ENCODE measurements at regions not wholly inside any gene's neighbourhood (a gene's known extent, or its start where the extent isn't known, plus 50 kb on each side); places are given as distances from the start of the nearest gene placed in this dataset.
"Not testable (repeated sequence)": the region's sequence is repeated elsewhere in the genome, so short reads cannot be mapped to it uniquely, and the experiment has no call there.

DNA sequence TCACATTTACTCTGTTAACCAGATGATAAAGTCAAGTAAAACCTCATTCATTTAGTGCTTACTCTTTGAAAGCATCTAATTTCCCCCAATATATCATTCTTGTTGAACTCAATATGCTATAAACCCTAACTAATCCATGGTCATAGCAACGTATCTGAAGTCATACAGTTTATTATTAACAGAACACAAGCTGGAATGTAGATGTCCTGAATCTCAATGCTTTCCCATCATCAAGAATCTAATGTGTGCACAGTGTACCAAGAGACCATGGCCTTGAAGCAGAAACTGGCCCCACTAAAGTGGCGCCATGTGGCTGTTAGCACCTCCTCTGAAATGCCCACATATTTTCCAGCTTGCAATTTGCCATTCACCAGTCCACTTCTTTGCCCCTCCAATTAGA is 245.8 kb downstream of the SOX9 start:
- DNase-seq (ENCODE audit: low spot score) = no peak

DNA sequence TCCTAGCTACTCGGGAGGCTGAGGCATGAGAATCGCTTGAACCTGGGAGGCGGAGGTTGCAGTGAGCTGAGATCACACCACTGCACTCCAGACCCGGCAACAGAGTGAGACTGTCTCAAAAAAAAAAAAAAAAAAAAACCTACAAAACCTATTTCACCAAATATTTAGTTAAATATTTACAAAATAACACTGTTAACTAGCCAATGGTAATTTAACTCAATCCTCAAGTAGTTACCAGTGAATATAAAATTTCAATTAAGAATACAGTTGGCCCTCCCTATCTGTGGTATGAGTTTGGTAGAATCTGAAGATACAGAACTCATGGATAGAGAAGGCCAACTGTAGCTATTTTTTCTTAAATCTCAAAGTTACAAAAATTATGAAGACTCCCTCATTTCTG is 247.4 kb downstream of the SOX9 start:
- no peak for DNase-seq (ENCODE audit: low spot score)

DNA sequence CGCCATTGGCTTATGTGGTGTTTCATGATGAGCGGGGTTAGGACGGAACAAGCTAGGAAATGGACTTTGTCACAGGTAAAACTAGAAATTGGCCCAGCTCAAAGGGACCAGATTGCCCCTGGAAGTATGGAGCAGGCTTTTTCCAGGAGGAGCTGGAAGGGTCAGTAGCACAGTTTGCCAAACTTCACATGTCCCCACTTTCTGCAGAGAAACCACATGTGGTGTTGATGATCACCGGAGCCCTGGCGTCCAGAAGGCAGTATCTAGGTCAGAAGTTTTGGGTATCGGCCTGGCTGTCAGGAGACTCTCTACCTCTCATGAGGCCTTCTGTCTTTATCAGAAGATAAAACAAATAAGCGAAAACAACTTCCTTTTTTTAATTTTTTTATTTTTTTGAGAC is 248.5 kb downstream of the SOX9 start:
- DNase-seq (ENCODE audit: low spot score) = no peak

GRCh38 chr17:72370819-72371218 is 250.0 kb downstream of the SOX9 start:
- no peak for DNase-seq (ENCODE audit: low spot score)

- DNase-seq (ENCODE audit: low spot score) = no peak
These were observed 251.4 kb downstream of the SOX9 start for GRCh38 chr17:72372185-72372584.

DNA sequence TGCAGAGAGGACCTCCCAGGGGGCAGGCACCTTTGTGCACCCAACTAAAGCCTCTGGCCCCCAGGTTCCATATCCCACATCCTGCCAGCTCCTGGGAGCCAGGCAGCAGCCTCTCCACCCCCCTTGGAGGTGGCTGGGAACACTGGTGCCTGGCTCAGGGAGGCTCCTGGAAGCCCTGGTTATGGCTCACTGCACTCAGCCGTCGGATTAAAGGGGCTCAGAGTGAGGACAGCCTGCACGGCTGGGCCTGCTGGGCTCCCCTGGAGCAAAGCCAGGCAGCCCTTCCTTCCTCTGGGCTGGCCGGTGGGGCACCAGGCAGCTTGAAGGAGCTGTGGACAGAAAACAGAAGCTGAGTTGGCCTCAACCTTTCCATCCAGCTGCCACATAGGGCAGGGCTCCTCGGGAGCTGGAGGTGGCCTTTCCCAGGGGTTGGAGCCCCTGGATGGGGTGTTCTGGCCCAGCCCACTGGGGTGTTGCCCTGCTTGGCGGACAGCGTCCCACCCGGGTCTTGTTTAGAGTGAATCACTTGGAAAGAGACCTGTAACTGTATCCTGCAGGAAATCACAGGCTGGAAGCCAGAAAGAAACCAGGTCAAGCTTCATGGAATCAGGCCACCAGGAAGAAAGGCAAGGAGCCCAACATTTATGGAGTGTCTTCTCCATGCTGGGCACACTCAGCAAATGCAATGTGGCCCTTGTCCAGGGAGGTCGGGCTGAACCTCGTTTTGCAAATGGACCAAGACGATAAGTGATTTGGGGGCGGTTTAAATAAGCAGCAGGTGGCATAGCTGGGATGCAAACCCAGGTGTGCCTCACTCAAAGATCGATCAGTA is 253.3 kb downstream of the SOX9 start:
- no peak for DNase-seq (ENCODE audit: low spot score)

GRCh38 chr17:72376526-72377345 is 255.9 kb downstream of the SOX9 start:
- no peak for DNase-seq (ENCODE audit: low spot score)

- no peak for DNase-seq (ENCODE audit: low spot score)
These were observed 257.9 kb downstream of the SOX9 start for GRCh38 chr17:72378414-72379390.

- DNase-seq (ENCODE audit: low spot score) = no peak
These were observed 258.7 kb downstream of the SOX9 start for GRCh38 chr17:72379516-72379915.

GRCh38 chr17:72380120-72380519 is 259.3 kb downstream of the SOX9 start:
- DNase-seq (ENCODE audit: low spot score) = no peak

DNA sequence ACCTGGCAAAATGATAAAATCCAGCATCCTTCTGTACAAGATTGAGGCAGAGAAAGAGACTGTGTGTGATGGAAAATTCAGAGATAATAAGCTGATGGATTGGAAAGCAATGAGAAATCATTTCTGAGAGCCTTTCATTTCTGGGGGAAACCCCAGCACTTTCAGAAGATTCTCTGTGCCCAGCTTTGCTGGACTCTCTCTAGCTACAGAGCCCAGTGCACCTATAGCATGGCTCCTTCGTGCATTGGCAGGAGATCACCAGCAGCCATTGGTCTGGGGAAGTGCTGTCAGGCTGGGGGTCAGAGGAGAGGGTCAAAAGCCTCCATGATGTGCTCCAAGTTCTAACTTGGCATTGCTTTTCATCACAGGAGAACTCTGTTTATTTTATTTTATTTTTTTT is 259.9 kb downstream of the SOX9 start:
- no peak for DNase-seq (ENCODE audit: low spot score)

- DNase-seq (ENCODE audit: low spot score) = no peak
These were observed 261.0 kb downstream of the SOX9 start for GRCh38 chr17:72381597-72382397.

DNA sequence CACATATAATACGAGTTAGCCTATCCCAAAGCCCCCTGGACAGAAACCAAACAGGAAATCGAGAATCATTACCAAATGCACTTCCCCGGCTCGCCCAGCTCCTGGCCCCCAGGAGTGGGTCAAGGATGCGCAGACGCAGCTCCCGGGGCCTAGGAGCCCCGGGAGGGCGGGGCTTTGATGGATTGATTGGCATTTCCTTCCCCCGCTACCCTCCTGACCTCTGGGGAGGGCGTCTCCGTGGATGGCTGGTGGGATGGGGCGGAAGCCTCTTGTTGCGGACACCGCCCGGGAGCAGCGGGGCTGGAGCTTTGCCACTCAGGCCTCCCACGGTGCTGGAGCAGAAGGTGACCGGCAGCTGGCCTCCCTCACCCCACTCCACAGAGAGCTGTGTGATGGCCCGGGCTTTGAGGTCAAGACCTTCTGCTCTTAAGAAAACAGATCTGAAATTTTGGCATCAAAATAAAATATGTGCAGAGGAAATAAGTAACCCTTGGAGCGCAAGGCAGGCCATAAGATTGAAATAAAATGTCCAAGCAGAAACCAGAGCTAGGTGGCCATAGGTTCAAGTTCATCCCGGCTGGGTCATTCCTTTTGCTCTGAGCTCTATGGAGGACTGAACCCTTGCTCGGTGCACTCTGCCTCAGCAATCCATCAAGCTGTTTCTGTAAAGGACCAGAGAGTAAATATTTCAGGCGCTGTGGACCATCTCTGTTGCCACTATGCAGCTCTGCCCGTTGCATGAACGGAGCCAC is 262.3 kb downstream of the SOX9 start:
- no peak for DNase-seq (ENCODE audit: low spot score)

DNA sequence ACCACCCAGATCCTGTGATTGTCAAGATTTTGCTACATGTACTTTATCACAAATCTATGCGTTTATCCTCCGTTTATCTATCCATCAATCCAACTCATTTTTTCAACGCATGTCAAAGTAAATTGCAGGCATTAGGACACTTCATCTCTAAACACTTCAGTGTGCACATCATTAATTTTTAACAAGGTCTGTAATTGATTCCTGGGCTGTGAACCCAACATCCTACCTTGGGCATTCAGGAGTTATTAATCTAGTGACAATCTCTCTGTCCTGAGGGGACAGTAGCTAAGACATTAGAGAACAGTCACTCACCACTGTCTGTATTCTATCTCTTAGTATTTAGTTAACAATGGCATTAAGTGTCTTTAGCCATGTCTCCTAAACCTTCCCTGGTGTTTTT is 264.7 kb downstream of the SOX9 start:
- no peak for DNase-seq (ENCODE audit: low spot score)

GRCh38 chr17:72386173-72386572 is 265.4 kb downstream of the SOX9 start:
- not testable (repeated sequence) for DNase-seq (ENCODE audit: low spot score)

DNA sequence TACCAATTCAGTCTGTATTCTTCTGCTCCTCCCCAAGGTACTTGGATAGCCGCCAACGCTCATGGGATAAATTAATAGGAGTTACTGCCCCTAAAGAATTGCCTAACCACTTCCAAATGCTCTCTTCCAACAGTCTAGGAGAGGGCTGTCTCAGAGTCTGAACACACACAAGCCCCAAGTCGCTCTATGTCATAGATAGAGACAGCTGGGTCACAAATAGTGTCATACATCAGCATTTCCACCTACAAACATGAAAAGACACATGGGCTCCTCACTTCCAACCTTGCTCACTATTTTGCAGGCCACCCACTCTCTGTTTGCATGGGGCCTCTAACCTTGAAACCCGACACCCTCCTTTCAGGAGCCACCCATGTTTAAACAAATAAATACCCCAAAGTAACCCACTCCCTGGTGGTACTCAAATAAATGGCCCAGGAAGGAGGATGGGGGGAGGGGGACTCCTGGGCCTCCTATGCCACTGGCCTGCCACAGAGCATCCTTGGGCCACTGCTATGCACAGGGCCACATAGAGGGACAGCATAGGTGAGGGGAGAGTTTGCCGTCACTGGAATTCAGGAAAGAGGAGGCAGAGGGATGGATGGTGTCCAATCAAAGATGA is 265.9 kb downstream of the SOX9 start:
- DNase-seq (ENCODE audit: low spot score) = no peak

DNA sequence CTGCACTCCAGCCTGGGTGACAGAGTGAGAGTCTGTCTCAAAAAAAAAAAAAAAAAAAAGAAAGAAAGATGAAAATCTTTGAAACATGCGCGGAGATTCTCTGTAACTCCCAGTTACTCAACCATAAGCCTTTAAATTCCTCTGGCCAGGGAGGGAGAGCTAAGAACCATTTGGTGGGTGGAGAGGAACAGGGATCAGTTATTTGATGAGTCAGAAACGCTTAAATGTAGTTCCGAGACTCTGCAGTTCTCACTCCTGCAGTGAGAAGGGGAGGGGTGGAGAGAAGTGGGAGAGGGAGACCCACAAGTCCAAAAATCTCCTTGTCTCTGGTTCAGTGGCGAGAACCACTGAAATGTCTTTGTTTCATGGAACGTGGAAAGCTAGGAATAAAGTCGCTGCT is 266.7 kb downstream of the SOX9 start:
- DNase-seq (ENCODE audit: low spot score) = no peak

- no peak for DNase-seq (ENCODE audit: low spot score)
These were observed 267.1 kb downstream of the SOX9 start for GRCh38 chr17:72387969-72388368.

DNA sequence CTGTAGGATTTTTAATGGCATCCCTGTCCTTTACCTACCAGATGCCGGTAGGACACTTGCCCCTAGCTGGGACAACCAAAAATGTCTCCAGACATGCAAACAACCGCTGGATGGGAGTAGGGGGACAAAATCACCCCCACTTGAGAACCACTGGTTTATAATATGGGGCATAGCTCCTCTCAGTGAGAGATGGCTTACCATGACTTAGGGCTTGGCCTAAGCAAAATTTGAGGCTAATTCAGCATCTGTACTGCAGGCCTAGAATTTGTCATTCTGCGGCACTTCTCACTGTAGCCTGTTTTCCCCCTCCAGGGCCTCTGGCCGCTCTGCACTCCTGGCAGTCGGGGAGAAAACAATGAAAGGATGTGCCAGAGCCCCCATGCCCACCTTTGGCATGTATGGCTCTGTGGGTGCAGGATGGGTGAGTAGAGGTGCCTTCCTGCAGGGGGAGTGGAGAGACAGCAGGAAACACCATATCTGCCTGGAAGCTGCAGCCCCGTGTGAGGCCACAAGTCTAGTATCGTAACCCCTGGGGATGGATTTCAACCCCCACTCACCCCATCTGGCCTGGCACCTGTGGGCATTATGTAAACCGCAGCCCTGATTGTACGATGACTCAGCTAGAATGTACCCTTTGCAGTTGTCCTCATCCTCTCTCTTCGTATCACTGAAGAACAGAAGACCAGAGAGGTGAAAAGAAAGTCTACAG is 268.1 kb downstream of the SOX9 start:
- DNase-seq (ENCODE audit: low spot score) = no peak
